Endodermal cell (in vitro differentiated cells): ENCODE measurements at regions not wholly inside any gene's neighbourhood (a gene's known extent, or its start where the extent isn't known, plus 50 kb on each side); places are given as distances from the start of the nearest gene placed in this dataset.
"Not testable (repeated sequence)": the region's sequence is repeated elsewhere in the genome, so short reads cannot be mapped to it uniquely, and the experiment has no call there.

Experiments used
- DNase-seq: peaks from one replicate; pipeline ENCODE4 v3.0.0-alpha.2; 2017
- H3K27ac ChIP-seq: 2 replicates; pipeline ENCODE4 v1.5.1; 2013; ENCODE audit warnings: mild to moderate bottlenecking, low read depth, low read length, moderate library complexity
- H3K27me3 ChIP-seq: 2 replicates; pipeline ENCODE4 v1.6.1; 2013; ENCODE audit warnings: mild to moderate bottlenecking, low read length, moderate library complexity; ENCODE audit not compliant: insufficient read depth, control insufficient read depth, poor library complexity, severe bottlenecking
- H3K36me3 ChIP-seq: 2 replicates; pipeline ENCODE4 v1.7.0; 2013; ENCODE audit warnings: mild to moderate bottlenecking, low read length, moderate library complexity; ENCODE audit not compliant: control insufficient read depth, insufficient read depth
- H3K4me1 ChIP-seq: one replicate; pipeline ENCODE4 v1.7.0; 2013; ENCODE audit warnings: low read length; ENCODE audit not compliant: control insufficient read depth, insufficient read depth
- H3K4me3 ChIP-seq: 2 replicates; pipeline ENCODE4 v1.5.1; 2013; ENCODE audit warnings: mild to moderate bottlenecking, low read length, moderate library complexity
- H3K9ac ChIP-seq: 2 replicates; pipeline ENCODE4 v1.6.1; 2013; ENCODE audit warnings: mild to moderate bottlenecking, low read length, moderate library complexity; ENCODE audit not compliant: poor library complexity, severe bottlenecking; ENCODE audit errors: extremely low read depth
- H3K9me3 ChIP-seq: 2 replicates; pipeline ENCODE4 v1.6.1; 2013; ENCODE audit warnings: mild to moderate bottlenecking, low read length, moderate library complexity; ENCODE audit not compliant: control insufficient read depth
- H3K27ac Mint-ChIP-seq: 2 replicates; pipeline ENCODE4 v1.8.0; 2020; ENCODE audit warnings: mixed read lengths
- H3K27me3 Mint-ChIP-seq: 2 replicates; pipeline ENCODE4 v1.8.0; 2021; ENCODE audit warnings: mild to moderate bottlenecking, mixed read lengths; ENCODE audit not compliant: insufficient read depth
- H3K36me3 Mint-ChIP-seq: 2 replicates; pipeline ENCODE4 v1.8.0; 2020; ENCODE audit warnings: low read depth, mixed read lengths
- H3K4me1 Mint-ChIP-seq: 2 replicates; pipeline ENCODE4 v1.8.0; 2020; ENCODE audit warnings: mixed read lengths
- H3K4me3 Mint-ChIP-seq: 2 replicates; pipeline ENCODE4 v1.8.0; 2020; ENCODE audit warnings: mild to moderate bottlenecking, moderate library complexity, mixed read lengths
- H3K9me3 Mint-ChIP-seq: 2 replicates; pipeline ENCODE4 v1.8.0; 2020; ENCODE audit warnings: mild to moderate bottlenecking, mixed read lengths
- CTCF ChIP-seq: fragments of 200-600 bp; sonication (generic); conservative IDR thresholded peaks from 2 replicates; pipeline ENCODE4 v1.5.0; 2021; ENCODE audit warnings: antibody characterized with exemption, mild to moderate bottlenecking
- WGBS, 2 experiments: methylation state at CpG; one replicate each; pipeline versions ENCODE4 v1.1.5 to v1.1.7; 2013; ENCODE audit warnings: missing lambda C conversion rate in 2 of 2, mixed read lengths in 1 of 2; ENCODE audit not compliant: insufficient coverage in 1 of 2, insufficient read length in 1 of 2; 5-methylcytosine and 5-hydroxymethylcytosine counted together

- Histone ChIP-seq H3K36me3 (no peaks in the 10 kb centered on the region), H3K4me3 (no peak overlapping the region), H3K4me1 (no peaks in the 10 kb centered on the region), H3K27me3 (peaks cover 11% of the 10 kb centered on the region), H3K27ac (no peak overlapping the region), H3K9ac (no peak overlapping the region), H3K9me3 (no peaks in the 10 kb centered on the region)
- Mint-ChIP-seq H3K27ac (no peak overlapping the region), H3K9me3 (no peaks in the 10 kb centered on the region), H3K36me3 (no peaks in the 10 kb centered on the region), H3K4me3 (no peak overlapping the region), H3K27me3 (peaks cover 53% of the 10 kb centered on the region), H3K4me1 (peaks cover 5% of the 10 kb centered on the region)
- DNase-seq: no peak
- 60 to 84% methylated on average over 1 to 6 of the region's 6 CpGs for WGBS, 2 experiments
- TF ChIP-seq CTCF: no peak
These were observed 77.5 kb downstream of the DLEU7 start for GRCh38 chr13:50766013-50766412.

GRCh38 chr13:50766695-50767094 is 76.8 kb downstream of the DLEU7 start:
- H3K4me1 ChIP-seq: no peaks in the 10 kb centered on the region
- Mint-ChIP-seq H3K4me3 (no peak overlapping the region), H3K27me3 (peaks cover 57% of the 10 kb centered on the region), H3K9me3 (no peaks in the 10 kb centered on the region), H3K4me1 (peaks cover 5% of the 10 kb centered on the region), H3K36me3 (no peaks in the 10 kb centered on the region), H3K27ac (no peak overlapping the region)
- H3K9me3 ChIP-seq: no peaks in the 10 kb centered on the region
- no peak for DNase-seq
- TF ChIP-seq CTCF: no peak
- no peak overlapping the region for H3K9ac ChIP-seq
- no peaks in the 10 kb centered on the region for H3K36me3 ChIP-seq
- H3K27me3 ChIP-seq: peaks cover 11% of the 10 kb centered on the region
- H3K4me3 ChIP-seq: no peak overlapping the region
- H3K27ac ChIP-seq: no peak overlapping the region
- 86 to 90% methylated on average over 2 to 3 of the region's 3 CpGs for WGBS, 2 experiments

- H3K4me1 Mint-ChIP-seq, H3K4me1 ChIP-seq, H3K4me3 ChIP-seq, H3K36me3 ChIP-seq, H3K4me3 Mint-ChIP-seq, H3K27ac ChIP-seq, DNase-seq, H3K9ac ChIP-seq, H3K27ac Mint-ChIP-seq, H3K36me3 Mint-ChIP-seq, H3K27me3 ChIP-seq: not testable (repeated sequence)
- peaks cover 39% of the 10 kb centered on the region for H3K9me3 ChIP-seq
- Mint-ChIP-seq H3K9me3 (peaks cover 20% of the 10 kb centered on the region), H3K27me3 (peaks cover 63% of the 10 kb centered on the region)
- WGBS, 2 experiments: 82 to 92% methylated on average over 6 to 9 of the region's 9 CpGs
These were observed 70.6 kb downstream of the DLEU7 start for GRCh38 chr13:50772881-50773280.
